ENCODE measurements at regions not wholly inside any gene's neighbourhood (a gene's known extent, or its start where the extent isn't known, plus 50 kb on each side); places are given as distances from the start of the nearest gene placed in this dataset.

- TF ChIP-seq CTCF (conservative IDR thresholded peaks at IDR 0.05; ENCODE audit: low read length): no peak
- no peak for TF ChIP-seq EZH2phosphoT487 (IDR thresholded peaks at IDR 0.05; ENCODE audit: borderline replicate concordance)
These were observed 65.2 kb downstream of the HFE start for GRCh38 chr6:26152226-26153101.
